Kidney glomerular epithelial cell (primary cell): ENCODE measurements at regions not wholly inside any gene's neighbourhood (a gene's known extent, or its start where the extent isn't known, plus 50 kb on each side); places are given as distances from the start of the nearest gene placed in this dataset.
"Not testable (repeated sequence)": the region's sequence is repeated elsewhere in the genome, so short reads cannot be mapped to it uniquely, and the experiment has no call there.

Source experiments
- DNase-seq: peaks from one replicate; lab custom pipeline; 2025; lab: John Stamatoyannopoulos, UW

DNA sequence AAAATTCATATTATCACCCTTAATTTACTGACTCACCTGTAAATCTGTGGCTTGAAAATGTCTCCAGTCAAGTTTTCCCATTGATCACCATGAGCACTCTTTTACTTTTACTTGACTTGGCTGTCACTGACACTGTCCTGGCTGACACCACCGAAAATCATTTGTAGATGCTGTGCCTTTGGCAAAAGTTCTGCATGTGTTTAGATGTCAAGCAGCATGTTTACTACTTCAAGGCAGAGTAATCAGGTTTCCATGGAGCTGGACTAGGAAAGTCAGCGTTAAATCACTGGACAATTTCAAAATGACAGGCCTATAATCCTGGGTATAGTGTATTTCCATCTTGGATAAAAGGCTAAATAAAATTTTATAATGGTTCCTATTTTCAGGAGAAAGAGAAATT is 1530.6 kb upstream of the CDH6 start:
- no peak for DNase-seq

DNA sequence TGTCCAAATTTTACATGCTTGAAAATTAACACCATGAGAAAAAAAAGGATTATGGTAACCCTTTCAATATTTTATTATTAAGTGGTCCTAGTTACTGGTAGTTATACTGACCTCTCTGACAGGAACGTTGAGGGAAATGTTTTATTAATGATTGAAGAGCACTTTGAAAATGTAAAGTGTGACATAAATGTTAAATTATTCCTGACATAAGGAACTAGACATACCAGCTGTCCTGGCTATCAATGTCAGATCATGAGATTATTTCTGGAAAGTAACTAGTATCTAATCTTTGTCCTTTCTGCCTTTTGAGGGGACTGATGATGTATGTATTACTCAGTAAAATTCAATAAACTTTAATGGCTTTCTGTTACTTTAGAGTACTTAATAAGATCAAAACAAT is 1538.5 kb upstream of the CDH6 start:
- DNase-seq = no peak

DNA sequence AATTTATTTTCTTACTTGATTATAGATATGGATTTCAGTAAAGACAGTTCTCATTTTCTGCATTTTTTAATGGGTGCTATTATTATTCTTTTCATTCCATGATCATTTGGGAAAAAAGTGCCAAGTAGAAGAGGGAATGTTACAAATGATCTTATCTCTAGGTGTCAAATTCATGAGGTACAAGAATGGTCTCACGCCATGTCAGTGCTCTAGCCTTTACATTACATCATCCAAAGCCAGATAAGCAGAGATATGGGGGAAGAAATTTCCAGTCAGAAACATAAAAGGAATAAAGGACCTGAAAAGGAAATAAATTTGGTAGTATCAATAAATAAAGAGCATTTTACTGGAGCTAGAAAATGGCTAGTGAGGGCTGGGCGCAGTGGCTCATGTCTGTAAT is 1544.2 kb upstream of the CDH6 start:
- DNase-seq = no peak

DNA sequence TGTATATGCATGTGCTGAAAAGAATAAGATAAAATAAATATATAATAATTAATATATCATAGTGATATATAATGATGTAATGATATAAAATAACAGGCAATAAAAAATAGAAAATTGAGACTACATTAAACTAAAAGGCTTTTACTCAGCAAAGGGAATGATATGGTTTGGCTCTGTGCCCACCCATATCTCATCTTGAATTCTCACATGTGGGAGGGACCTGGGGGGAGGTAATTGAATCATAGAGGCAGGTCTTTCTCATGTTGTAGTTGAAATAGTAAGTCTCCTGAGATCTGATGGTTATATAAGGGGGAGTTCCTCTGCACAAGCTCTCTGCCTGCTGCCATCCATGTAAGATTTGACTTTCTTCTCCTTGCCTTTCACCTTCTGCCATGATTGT is 1550.9 kb upstream of the CDH6 start:
- no peak for DNase-seq

GRCh38 chr5:29614206-29614605 is 1579.3 kb upstream of the CDH6 start:
- DNase-seq = no peak

DNA sequence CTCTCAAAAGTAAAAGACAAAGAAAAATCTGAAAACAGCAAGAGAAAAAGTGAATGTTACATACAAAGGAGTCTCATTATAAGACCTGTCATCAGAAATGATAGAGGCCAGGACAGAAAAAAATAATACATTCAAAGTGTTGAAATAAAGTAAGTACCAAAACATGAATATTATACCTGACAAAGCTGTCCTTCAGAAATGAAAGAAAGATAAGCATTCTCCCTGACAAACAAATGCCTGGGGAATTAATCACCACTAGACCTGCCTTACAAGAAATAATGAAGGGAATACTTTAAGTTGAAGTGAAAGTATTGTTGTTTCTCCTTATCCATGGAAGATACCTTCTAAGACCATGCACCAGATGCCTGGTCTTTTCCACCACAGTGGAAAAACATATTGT is 1605.2 kb upstream of the CDH6 start:
- no peak for DNase-seq

DNA sequence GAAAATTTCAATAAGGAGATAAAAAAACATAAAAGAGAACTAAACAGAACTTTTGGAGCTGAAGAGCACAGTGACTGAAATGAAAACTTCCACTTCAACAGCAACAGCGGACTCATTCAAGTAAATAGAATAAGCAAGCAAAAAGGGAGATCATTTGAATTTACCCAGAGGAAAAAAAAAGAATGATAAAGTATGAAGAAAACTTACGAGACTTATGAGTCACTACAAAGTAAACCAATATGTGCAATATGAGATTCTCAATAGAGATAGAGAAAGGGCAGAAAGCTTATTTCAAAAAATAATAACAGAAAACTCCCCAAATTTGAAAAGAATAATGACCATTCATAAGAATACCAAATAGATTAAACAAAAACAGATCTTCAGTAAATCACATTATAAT is 1605.7 kb upstream of the CDH6 start:
- DNase-seq = no peak

DNA sequence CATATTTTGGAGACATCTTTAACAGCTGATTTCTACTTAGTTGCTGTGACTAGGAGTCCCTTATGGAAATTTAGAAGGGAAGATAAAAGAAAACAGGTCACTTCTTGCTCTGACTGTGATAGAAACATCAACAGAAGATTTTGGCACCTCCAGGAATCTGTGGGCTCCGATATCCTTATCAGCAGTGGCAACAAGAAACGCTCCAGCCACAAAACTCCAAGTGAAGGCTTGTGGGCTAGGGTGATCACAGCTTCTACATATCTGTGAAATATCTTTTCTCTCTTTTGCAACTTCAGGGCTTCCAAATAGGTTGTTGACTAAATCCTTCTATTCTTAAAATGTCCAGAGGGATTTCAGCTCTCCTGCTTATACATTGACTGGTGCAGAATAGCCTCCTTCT is 1625.5 kb upstream of the CDH6 start:
- DNase-seq = no peak

- DNase-seq = no peak
Observed at GRCh38 chr5:29561564-29561963, 1631.9 kb upstream of the CDH6 start.

DNA sequence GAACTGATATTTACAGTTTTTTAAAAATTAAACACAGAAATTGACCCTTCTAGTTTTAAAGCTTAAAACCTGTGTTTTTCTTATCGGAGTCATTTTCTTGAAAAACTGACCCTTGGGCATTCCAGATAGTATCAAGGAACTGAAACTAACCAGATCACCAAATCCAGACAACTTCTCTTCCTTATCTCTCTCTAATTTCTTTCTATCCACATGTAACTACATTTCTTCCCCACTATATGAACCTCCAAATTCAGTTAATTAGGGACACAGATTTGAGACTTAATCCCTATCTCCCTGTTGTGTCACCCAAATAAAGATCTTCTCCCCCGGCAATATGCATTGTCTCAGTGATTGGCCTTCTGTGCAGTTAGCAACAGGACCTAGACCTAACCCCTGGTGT is 1643.0 kb upstream of the CDH6 start:
- no peak for DNase-seq

DNA sequence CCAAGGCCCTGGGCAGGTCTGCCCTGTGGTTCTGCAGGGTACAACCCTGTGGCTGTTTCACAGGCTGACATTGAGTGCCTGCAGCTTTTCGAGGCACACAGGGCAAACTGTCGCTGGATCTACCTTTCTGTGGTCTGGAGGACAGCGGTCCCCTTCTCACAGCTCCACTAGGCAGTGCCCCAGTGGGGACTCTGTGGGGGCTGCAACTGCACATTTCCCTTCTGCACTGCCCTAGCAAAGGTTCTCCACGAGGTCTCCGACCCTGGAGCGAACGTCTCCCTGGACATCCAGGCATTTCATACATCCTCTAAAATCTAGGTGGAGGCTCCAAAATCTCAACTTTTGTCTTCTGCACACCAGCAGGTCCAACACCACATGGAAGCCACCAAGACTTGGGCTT is 1645.2 kb upstream of the CDH6 start:
- no peak for DNase-seq

DNA sequence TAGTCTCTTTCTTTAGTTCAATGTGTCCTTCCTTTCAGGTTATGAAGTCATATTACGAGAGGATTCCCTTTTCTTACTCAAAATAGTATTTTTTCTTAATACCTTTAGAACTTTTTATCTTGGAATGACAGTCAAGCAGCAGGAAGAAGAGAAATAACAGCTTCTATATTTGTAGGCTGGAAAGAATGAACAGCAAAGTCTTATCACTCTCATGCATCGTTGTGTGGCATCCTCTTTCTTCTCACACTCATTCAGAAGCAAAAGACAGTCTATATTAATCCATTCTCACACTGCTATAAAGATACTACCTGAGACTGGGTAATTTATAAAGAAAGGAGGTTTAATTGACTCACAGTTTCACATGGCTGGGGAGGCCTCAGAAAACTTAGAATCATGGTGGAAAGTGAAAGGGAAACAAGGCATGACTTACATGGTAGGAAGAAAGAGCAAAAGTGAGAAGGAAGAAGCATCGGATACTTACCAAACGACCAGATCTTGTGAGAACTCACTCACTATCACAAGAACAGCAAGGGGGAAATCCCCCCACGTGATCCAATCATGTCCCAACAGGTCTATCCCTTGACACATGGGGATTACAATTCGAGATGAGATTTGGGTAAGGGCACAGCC is 1646.1 kb upstream of the CDH6 start:
- DNase-seq = no peak

DNA sequence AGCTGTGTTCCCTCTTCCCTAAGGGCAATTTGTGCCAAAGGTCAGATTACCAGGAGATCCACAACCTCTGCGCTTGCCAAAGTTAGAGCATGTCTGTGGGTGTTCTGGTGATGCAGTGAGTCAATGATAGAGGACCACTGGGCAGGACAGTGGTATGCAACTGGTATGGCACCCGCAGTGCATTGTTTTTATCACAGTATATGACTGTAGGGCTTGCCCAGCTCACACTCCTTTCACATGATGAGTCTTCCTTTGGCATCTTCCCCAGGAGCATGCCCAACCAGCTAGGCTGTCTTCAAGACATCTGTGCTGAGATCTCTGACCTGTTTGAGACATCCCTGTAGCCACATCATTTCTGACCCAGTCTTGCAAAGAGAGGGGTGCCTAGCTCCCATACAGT is 1650.0 kb upstream of the CDH6 start:
- DNase-seq = no peak

- DNase-seq = no peak
Observed at GRCh38 chr5:29524227-29524626, 1669.3 kb upstream of the CDH6 start.

GRCh38 chr5:29518176-29518575 is 1675.3 kb upstream of the CDH6 start:
- DNase-seq = no peak

DNA sequence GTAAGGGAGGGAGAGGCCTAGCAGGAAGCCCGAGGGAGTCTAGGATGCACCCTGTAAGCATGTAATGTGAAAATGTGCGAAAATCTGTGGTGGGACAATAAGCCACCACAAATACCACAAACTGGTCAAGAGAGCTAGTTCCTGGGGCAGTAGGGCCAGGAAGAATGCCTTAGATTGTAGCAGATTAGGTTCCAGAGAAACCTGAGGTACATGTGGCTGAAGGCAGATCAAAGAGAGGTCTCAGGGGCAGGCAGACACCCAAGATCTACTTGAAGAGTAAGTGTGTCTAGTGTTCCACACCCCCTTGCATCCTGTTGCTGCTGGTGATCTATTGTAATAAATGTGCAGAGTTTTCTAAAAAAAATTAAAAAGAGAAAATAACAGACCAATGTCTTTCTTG is 1677.3 kb upstream of the CDH6 start:
- DNase-seq = no peak

DNA sequence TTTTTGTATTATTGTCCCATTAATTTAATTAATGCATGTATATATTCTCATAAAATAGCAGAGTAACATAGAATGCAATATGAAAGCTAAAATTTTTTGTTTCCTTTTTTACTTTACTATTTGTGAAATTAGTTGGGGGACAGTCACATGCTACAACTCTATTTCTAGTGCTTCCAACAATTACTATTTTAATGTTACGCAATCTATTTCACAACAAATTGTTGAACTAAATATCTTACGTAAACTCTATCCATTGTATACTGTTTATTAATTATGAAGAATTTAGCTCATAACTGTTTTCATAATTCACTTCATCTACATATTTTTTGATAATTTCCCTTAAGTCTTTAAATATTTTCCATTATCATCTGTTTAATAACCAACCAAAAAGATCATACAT is 1685.4 kb upstream of the CDH6 start:
- no peak for DNase-seq

DNA sequence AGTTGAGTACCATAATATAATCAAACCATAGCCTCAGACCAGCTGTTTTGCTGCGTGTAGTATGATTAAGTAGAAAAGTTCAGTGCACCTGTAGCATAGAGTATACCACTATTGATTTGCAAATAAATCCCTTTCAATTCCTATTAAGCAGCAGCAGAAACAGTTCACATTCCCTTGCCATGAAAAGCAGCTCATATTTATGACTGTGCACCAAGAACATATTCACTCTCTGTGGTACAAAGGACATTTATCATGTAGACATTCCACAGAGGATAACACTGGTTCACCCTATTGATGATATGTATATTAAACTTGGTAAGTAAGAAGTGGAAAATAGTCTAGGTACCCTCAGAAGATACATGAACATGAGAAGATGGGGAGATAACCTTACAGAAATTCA is 1689.1 kb upstream of the CDH6 start:
- DNase-seq = no peak

DNA sequence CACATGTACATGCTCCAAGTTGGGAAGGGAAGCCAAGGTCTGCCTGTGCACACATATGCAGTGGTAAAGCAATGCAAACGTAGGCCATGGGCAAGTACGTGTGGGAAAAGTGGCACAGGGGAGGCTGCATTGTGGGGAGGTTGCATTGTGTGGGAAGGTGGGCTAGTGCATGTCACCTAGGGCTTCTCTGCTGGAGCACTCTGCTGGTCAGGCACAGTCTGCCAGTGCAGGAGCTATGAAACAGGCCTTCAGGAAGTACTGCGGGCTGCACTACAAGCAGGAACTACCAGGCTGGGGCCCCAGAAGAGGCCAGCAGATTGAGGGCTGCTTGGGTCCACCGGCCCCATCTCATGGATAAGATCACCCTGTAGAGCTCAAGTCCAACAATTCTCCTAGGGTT is 1694.6 kb upstream of the CDH6 start:
- DNase-seq = no peak

DNA sequence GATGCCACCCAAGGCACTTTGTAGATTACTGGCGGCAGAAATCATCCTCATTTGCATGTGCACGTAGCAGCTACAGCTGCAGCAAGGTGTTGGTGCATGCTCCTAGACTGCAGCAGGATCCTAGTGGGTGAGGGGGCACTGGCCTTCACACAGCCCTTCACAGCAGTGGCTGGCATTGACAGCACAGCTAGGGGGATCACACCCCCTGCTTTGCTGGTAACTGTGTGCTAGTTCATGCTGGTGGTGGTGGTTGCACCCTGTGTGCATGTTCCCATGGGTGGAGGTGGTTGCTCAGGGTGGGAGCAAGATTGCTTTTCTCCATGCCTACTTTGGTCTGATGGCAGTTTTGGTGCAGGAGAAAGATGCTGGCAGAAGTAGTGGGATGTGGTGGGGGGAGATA is 1695.1 kb upstream of the CDH6 start:
- DNase-seq = no peak

DNA sequence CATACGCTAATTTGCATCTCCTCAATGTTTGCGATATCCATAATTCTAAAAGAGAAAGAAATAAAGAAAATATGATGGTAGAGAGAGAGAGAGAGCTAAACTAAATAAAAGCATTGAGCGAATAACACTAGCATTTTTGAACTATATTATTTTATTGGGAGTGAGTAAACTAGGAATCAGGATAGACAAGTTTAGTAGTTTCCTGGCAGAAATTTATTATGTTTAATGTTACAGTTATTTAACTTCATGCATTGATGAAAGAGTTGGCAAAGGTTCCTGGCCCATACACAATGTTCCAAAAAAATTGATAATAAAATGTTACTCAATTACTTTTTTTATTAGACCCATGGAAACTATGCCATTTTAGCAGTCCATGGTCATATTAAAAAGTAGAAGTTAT is 1708.2 kb upstream of the CDH6 start:
- no peak for DNase-seq

DNA sequence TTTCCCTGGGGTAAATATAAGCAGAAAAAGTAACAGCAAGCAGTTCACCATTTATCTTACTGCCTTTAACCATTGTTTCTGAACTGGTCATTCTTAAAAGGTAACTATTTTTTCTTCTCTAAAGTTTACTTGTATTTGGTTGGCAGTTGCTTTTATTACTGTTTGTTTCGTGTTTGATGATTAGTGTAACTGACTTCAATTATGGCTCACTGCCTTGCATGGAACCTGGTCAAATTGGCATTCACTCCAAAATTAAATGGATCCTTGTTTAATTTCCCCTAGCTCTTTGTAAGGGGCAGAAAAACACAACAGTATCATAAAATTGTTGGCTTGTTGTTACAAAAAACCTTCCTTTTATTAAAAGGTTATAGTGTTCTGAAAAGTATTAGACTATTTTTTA is 1723.9 kb upstream of the CDH6 start:
- DNase-seq = no peak

GRCh38 chr5:29462241-29462640 is 1731.2 kb upstream of the CDH6 start:
- DNase-seq = no peak

- DNase-seq = no peak
Observed at GRCh38 chr5:29460971-29461559, 1732.4 kb upstream of the CDH6 start.

GRCh38 chr5:29451004-29451403 is 1742.5 kb upstream of the CDH6 start:
- not testable (repeated sequence) for DNase-seq
